Fibroblast of lung (primary cell): ENCODE measurements at regions not wholly inside any gene's neighbourhood (a gene's known extent, or its start where the extent isn't known, plus 50 kb on each side); places are given as distances from the start of the nearest gene placed in this dataset.

Source experiments
- EZH2 ChIP-seq: IDR thresholded peaks from 2 replicates; pipeline ENCODE4 v1.5.1; 2012; ENCODE audit warnings: low read length, control low read depth, mild to moderate bottlenecking; ENCODE audit errors: missing control alignments
- TF ChIP-seq, protein P1 (sequence below), 2 donors: IDR thresholded peaks in 1 of 2; conservative IDR thresholded peaks in 1 of 2; 1 replicate in 1 of 2; 2 replicates in 1 of 2; pipeline ENCODE4 v1.5.1; 2011 to 2012; ENCODE audit warnings: low read length in 2 of 2, control low read depth in 1 of 2, inconsistent platforms in 1 of 2, low read depth in 1 of 2, mild to moderate bottlenecking in 1 of 2

DNA sequence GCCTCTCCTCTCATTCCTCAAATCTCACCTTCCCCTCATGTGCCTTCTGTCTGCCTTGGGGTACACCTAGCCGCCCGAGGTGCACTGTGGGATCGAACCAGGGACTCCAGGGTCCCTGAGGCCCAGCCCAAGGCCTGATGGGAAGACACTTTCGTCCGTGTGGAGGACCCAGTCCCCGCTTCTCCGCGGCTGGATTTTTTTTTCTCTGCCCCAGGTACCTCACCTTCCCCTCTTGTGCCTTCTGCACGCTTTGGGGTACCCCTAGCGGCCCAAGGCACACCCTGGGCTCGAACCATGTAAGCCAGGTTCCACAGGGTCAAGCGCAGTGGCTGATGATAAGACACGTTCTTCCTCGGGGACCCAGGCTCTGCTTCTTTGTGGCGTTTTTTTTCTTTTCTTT, 530.7 kb downstream of the CWH43 start:
- TF ChIP-seq, protein P1, sequence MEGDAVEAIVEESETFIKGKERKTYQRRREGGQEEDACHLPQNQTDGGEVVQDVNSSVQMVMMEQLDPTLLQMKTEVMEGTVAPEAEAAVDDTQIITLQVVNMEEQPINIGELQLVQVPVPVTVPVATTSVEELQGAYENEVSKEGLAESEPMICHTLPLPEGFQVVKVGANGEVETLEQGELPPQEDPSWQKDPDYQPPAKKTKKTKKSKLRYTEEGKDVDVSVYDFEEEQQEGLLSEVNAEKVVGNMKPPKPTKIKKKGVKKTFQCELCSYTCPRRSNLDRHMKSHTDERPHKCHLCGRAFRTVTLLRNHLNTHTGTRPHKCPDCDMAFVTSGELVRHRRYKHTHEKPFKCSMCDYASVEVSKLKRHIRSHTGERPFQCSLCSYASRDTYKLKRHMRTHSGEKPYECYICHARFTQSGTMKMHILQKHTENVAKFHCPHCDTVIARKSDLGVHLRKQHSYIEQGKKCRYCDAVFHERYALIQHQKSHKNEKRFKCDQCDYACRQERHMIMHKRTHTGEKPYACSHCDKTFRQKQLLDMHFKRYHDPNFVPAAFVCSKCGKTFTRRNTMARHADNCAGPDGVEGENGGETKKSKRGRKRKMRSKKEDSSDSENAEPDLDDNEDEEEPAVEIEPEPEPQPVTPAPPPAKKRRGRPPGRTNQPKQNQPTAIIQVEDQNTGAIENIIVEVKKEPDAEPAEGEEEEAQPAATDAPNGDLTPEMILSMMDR (conservative IDR thresholded peaks at IDR 0.05 in 1 of 2, IDR thresholded peaks at IDR 0.05 in 1 of 2; ENCODE audit: low read depth in 1 of 2, low read length in 2 of 2): no peak
- no peak for TF ChIP-seq EZH2
